SU-DHL-6 (cell line): ENCODE measurements at regions not wholly inside any gene's neighbourhood (a gene's known extent, or its start where the extent isn't known, plus 50 kb on each side); places are given as distances from the start of the nearest gene placed in this dataset.

Experiments
- H2AFZ ChIP-seq: fragments of 200-600 bp; sonication (generic); 2 replicates; pipeline ENCODE4 v1.6.1; 2014; ENCODE audit warnings: low read depth, mild to moderate bottlenecking, moderate library complexity, mixed read lengths, antibody characterized with exemption, low read length; ENCODE audit not compliant: severe bottlenecking
- H3F3A ChIP-seq: fragments of 200-600 bp; shearing (Covaris generic); 2 replicates; pipeline ENCODE4 v1.6.0; 2016; ENCODE audit warnings: antibody characterized with exemption, mild to moderate bottlenecking; ENCODE audit not compliant: insufficient read depth
- H3K27ac ChIP-seq: fragments of 200-600 bp; sonication (generic); 2 replicates; pipeline ENCODE4 v1.5.1; 2016; ENCODE audit warnings: low read depth, mild to moderate bottlenecking, low read length, moderate library complexity, mixed read lengths
- H3K27me3 ChIP-seq: fragments of 200-600 bp; sonication (generic), shearing (Covaris generic); 2 replicates; pipeline ENCODE4 v1.6.0; 2014; ENCODE audit warnings: mild to moderate bottlenecking, low read length
- H3K36me3 ChIP-seq: fragments of 200-600 bp; sonication (generic); 2 replicates; pipeline ENCODE4 v1.6.1; 2014; ENCODE audit warnings: mild to moderate bottlenecking, low read length, mixed read lengths
- H3K4me2 ChIP-seq: fragments of 300-600, 200-600 bp; shearing (Covaris generic), sonication (generic); 2 replicates; pipeline ENCODE4 v1.6.0; 2014; ENCODE audit warnings: low read length, low read depth, mild to moderate bottlenecking; ENCODE audit not compliant: poor library complexity, severe bottlenecking
- H3K4me3 ChIP-seq: fragments of 200-600 bp; sonication (generic); 2 replicates; pipeline ENCODE4 v1.5.1; 2014; ENCODE audit warnings: antibody characterized with exemption, low read length, mild to moderate bottlenecking, mixed read lengths; ENCODE audit not compliant: insufficient read depth, poor library complexity, severe bottlenecking
- H3K79me2 ChIP-seq: fragments of 200-600 bp; sonication (generic); 2 replicates; pipeline ENCODE4 v1.6.1; 2014; ENCODE audit warnings: mild to moderate bottlenecking, low read length, moderate library complexity; ENCODE audit not compliant: insufficient read depth
- H3K9ac ChIP-seq: fragments of 200-600 bp; sonication (generic); 2 replicates; pipeline ENCODE4 v1.7.0; 2014; ENCODE audit warnings: mild to moderate bottlenecking, low read length
- H3K9me2 ChIP-seq: fragments of 200-600 bp; sonication (generic); replicated peaks from 2 replicates; pipeline ENCODE4 v1.6.1; 2014; ENCODE audit warnings: low read length; ENCODE audit not compliant: insufficient read depth
- H3K9me3 ChIP-seq: fragments of 200-600 bp; sonication (generic); 2 replicates; pipeline ENCODE4 v1.6.1; 2014; ENCODE audit warnings: low read length, mixed read lengths; ENCODE audit not compliant: insufficient read depth
- H4K20me1 ChIP-seq: fragments of 200-600 bp; sonication (generic); 2 replicates; pipeline ENCODE4 v1.6.1; 2014; ENCODE audit warnings: low read depth, mild to moderate bottlenecking, antibody characterized with exemption, low read length, moderate library complexity, mixed read lengths
- EZH2phosphoT487 ChIP-seq: fragments of 200-600 bp; sonication (generic), shearing (Covaris generic); conservative IDR thresholded peaks from 2 replicates; pipeline ENCODE4 v1.6.1; 2018; ENCODE audit warnings: mild to moderate bottlenecking, antibody characterized with exemption, low read length, moderate library complexity, mixed read lengths
- TF ChIP-seq, protein P1 (sequence below): fragments of 200-600 bp; sonication (generic); IDR thresholded peaks from one replicate; pipeline ENCODE4 v1.5.1; 2017; ENCODE audit warnings: antibody characterized with exemption, mild to moderate bottlenecking, low read length, moderate library complexity; ENCODE audit not compliant: insufficient read depth, poor library complexity, severe bottlenecking

DNA sequence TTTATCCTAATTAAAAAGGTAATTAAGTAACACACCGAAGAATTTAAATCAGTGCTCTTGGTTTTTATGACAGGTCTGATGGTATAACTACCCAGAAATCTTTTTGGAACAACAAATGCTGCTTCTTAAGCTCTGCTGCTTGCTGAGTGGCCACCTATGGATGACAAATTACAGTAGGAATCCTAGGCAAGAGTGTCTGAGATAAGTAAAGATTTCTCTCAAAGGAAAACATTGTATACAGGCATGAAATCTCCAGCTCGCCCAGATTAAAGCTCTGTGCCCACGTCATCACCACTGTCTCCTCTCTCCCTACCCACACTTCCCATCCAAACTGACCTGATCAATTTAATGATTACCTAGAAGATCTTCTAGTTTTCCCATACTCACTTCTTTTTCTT, 1083.0 kb upstream of the MAP3K7 start:
- Histone ChIP-seq H3K4me3 (no peak overlapping the region), H3K9me3 (no peaks in the 10 kb centered on the region), H3K4me2 (no peak overlapping the region), H3K36me3 (no peaks in the 10 kb centered on the region), H3K27me3 (no peaks in the 10 kb centered on the region), H3K9ac (no peak overlapping the region), H3K79me2 (no peaks in the 10 kb centered on the region), H2AFZ (no peak overlapping the region), H4K20me1 (no peaks in the 10 kb centered on the region), H3F3A (no peaks in the 10 kb centered on the region), H3K9me2 (no peaks in the 10 kb centered on the region), H3K27ac (no peak overlapping the region)
- TF ChIP-seq, protein P1, sequence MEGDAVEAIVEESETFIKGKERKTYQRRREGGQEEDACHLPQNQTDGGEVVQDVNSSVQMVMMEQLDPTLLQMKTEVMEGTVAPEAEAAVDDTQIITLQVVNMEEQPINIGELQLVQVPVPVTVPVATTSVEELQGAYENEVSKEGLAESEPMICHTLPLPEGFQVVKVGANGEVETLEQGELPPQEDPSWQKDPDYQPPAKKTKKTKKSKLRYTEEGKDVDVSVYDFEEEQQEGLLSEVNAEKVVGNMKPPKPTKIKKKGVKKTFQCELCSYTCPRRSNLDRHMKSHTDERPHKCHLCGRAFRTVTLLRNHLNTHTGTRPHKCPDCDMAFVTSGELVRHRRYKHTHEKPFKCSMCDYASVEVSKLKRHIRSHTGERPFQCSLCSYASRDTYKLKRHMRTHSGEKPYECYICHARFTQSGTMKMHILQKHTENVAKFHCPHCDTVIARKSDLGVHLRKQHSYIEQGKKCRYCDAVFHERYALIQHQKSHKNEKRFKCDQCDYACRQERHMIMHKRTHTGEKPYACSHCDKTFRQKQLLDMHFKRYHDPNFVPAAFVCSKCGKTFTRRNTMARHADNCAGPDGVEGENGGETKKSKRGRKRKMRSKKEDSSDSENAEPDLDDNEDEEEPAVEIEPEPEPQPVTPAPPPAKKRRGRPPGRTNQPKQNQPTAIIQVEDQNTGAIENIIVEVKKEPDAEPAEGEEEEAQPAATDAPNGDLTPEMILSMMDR = no peak
- no peak for TF ChIP-seq EZH2phosphoT487

DNA sequence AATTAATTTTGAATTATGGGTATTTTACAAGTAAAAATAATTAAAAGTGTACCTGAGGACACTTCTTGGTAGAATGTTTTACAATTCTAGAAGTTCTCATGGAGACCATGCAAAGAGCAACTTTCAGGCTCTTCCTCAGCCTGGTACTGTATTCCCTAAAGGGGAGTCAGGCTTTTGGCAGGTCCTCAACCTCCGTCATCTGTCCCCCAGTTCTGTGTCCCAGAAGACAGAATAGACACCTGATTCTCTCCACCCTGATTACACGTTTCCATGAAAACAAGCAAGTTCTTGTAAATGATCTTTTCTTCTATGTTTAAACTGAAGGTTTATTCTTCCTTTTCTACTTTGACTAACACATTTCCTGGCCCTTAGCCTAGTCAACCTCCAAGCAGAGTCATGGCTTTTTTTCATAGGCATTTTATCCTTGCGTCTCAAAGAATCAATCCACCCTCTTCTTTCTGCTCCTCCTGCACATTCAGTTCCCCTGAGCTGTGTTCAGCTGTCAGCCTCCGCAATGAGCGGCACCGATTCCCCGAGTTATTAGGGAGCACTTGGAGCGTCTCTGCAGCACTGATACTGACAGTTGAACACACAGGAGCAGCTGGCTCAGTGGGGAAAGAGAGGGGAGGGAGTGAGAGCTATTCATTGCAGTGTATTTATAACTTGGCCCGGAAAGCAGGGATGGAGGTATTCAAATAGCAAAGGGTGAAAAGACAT, 1082.4 kb upstream of the MAP3K7 start:
- TF ChIP-seq, protein P1 = no peak
- TF ChIP-seq EZH2phosphoT487 = no peak
- H3K9me2 ChIP-seq = no peaks in the 10 kb centered on the region
- no peak overlapping the region for H3K4me3 ChIP-seq
- H3K9me3 ChIP-seq = no peaks in the 10 kb centered on the region
- H3K4me2 ChIP-seq = no peak overlapping the region
- H3K9ac ChIP-seq = no peak overlapping the region
- no peak overlapping the region for H3K27ac ChIP-seq
- H4K20me1 ChIP-seq = no peaks in the 10 kb centered on the region
- no peak overlapping the region for H2AFZ ChIP-seq
- no peaks in the 10 kb centered on the region for H3K36me3 ChIP-seq
- no peaks in the 10 kb centered on the region for H3F3A ChIP-seq
- no peaks in the 10 kb centered on the region for H3K79me2 ChIP-seq
- no peaks in the 10 kb centered on the region for H3K27me3 ChIP-seq

DNA sequence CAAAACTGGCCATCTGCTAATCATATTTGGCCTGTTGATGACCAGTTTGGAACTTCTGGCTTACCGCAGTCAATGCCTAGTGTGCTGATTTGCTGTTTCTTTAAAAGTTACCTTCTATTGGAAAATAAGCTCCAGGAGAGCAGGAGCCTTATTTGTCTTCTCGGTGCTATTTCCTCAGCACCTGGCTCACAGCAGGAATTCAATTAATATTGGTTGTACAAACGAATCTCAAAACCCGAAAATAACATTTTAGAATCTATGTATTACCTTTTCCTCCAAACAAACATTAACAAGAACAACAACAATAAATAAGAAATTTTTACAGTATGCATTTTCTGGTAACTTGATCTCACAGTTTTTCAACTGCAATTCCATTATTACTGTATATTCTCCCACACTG, 1080.7 kb upstream of the MAP3K7 start:
- Histone ChIP-seq H4K20me1 (no peaks in the 10 kb centered on the region), H2AFZ (no peak overlapping the region), H3K9ac (no peak overlapping the region), H3K79me2 (no peaks in the 10 kb centered on the region), H3K27me3 (no peaks in the 10 kb centered on the region), H3K4me3 (no peak overlapping the region), H3K9me3 (no peaks in the 10 kb centered on the region), H3K9me2 (no peaks in the 10 kb centered on the region), H3K27ac (no peak overlapping the region), H3K36me3 (no peaks in the 10 kb centered on the region), H3K4me2 (no peak overlapping the region), H3F3A (no peaks in the 10 kb centered on the region)
- TF ChIP-seq EZH2phosphoT487 = no peak
- TF ChIP-seq, protein P1 = no peak
